Kidney (tissue), 13 donors: ENCODE measurements at regions not wholly inside any gene's neighbourhood (a gene's known extent, or its start where the extent isn't known, plus 50 kb on each side); places are given as distances from the start of the nearest gene placed in this dataset.

Experiments used
- DNase-seq, 5 donors: peaks; one replicate each; pipeline ENCODE4 v3.0.0-alpha.2; 2013 to 2020
- FAIRE-seq: peaks from 2 replicates; lab custom pipeline; 2012; peaks lifted over from hg19 to GRCh38; lab: Jason Lieb, UNC
- H3K27ac ChIP-seq, 2 donors: one replicate each; pipeline ENCODE4 v1.7.0; 2013; ENCODE audit warnings: low read depth in 2 of 2, low read length in 2 of 2, inconsistent platforms in 1 of 2
- H3K27me3 ChIP-seq: one replicate; pipeline ENCODE4 v1.7.1; 2013; ENCODE audit warnings: low read length, inconsistent platforms; ENCODE audit not compliant: control insufficient read depth, insufficient read depth
- H3K36me3 ChIP-seq, 3 donors: one replicate each; pipeline versions ENCODE4 v1.7.0 to v1.7.1; 2013; ENCODE audit warnings: low read length in 3 of 3, control low read depth in 1 of 3, inconsistent platforms in 1 of 3; ENCODE audit not compliant: insufficient read depth in 3 of 3, control insufficient read depth in 2 of 3
- H3K4me1 ChIP-seq, 3 donors: one replicate each; pipeline versions ENCODE4 v1.7.0 to v1.7.1; 2013; ENCODE audit warnings: low read length in 3 of 3, inconsistent platforms in 1 of 3, low read depth in 1 of 3; ENCODE audit not compliant: control insufficient read depth in 2 of 3, insufficient read depth in 2 of 3
- H3K4me3 ChIP-seq, 3 donors: one replicate each; pipeline versions ENCODE4 v1.7.0 to v1.8.1; 2013; ENCODE audit warnings: low read length in 3 of 3, control low read depth in 1 of 3, inconsistent platforms in 1 of 3
- H3K9ac ChIP-seq, 3 donors: one replicate each; pipeline versions ENCODE4 v1.7.0 to v1.7.1; 2013; ENCODE audit warnings: low read length in 3 of 3, control low read depth in 1 of 3, inconsistent platforms in 1 of 3
- H3K9me3 ChIP-seq, 3 donors: one replicate each; pipeline versions ENCODE4 v1.7.0 to v1.7.1; 2013; ENCODE audit warnings: low read length in 3 of 3, control low read depth in 1 of 3, inconsistent platforms in 1 of 3; ENCODE audit not compliant: control insufficient read depth in 2 of 3, insufficient read depth in 1 of 3
- intact Hi-C: fragments of 100-400 bp; cut with DNase I; formaldehyde crosslinking; loops from one replicate; pipeline ENCODE4 v1.11.1; 2022
- TF ChIP-seq, protein P1 (sequence below): IDR thresholded peaks from 3 replicates; pipeline ENCODE4 v1.5.1; 2012; ENCODE audit warnings: mild to moderate bottlenecking, moderate library complexity, borderline replicate concordance; ENCODE audit not compliant: insufficient read depth; ENCODE audit errors: extremely low read depth
- donor health status: control.
- donor health status: control.
- donor health status: control.
- donor health status: control.
- donor health status: control.
- donor health status: DM: yes; HTN: yes; CAD: no.
- donor health status: Normal renal cell carcinoma (clear cell type).

DNA sequence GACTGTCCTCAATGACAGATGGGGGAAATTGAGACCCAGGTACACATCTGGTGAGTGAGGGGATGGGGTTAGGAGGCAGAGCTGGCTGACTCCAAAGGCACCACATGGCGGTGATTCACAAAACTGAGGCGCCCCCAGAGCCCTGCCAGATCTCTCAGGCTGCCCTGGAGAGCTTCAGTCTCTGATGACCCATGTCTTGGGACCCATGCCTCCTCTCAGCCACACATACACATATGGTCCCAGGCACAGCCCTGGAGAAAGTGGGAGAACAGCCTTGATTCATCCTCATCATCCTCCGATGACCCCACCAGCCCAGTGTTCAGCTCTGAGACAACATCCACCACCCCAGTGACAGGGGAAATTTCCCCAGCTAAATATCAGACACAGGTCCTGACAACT is 426.0 kb downstream of the RPS24 start:
- DNase-seq = peak in 1 of 5 donors; percentile 16
- no peaks in the 10 kb centered on the region for H3K36me3 ChIP-seq
- H3K27me3 ChIP-seq = no peaks in the 10 kb centered on the region
- no peak overlapping the region for H3K4me3 ChIP-seq
- intact Hi-C loops = no loop called here
- H3K4me1 ChIP-seq = no peaks in the 10 kb centered on the region
- TF ChIP-seq, protein P1, sequence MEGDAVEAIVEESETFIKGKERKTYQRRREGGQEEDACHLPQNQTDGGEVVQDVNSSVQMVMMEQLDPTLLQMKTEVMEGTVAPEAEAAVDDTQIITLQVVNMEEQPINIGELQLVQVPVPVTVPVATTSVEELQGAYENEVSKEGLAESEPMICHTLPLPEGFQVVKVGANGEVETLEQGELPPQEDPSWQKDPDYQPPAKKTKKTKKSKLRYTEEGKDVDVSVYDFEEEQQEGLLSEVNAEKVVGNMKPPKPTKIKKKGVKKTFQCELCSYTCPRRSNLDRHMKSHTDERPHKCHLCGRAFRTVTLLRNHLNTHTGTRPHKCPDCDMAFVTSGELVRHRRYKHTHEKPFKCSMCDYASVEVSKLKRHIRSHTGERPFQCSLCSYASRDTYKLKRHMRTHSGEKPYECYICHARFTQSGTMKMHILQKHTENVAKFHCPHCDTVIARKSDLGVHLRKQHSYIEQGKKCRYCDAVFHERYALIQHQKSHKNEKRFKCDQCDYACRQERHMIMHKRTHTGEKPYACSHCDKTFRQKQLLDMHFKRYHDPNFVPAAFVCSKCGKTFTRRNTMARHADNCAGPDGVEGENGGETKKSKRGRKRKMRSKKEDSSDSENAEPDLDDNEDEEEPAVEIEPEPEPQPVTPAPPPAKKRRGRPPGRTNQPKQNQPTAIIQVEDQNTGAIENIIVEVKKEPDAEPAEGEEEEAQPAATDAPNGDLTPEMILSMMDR = no peak
- H3K9me3 ChIP-seq = no peaks in the 10 kb centered on the region
- H3K9ac ChIP-seq = no peak overlapping the region
- no peak for FAIRE-seq
- no peak overlapping the region for H3K27ac ChIP-seq

DNA sequence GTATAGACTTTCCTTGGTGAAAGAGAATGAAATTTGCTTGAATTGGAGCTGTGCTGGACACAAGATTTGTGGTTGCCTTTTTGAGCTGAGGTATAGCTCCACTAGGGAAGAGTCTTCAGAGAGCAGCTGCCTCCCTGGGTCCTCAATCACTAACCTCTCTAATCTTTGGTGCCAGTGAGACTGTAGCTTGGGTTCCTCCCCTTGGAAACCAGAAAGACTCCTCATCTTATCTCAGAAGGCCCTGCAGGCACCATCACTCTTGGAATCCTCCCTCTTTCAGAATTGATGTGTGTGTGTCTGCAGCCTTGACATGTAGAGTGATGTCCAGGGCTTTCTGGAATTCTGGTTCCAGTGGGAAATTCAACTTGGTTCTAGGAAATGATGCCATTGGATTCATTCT is 426.5 kb downstream of the RPS24 start:
- intact Hi-C loops = no loop called here
- Histone ChIP-seq H3K4me1 (no peaks in the 10 kb centered on the region), H3K9ac (no peak overlapping the region), H3K36me3 (no peaks in the 10 kb centered on the region), H3K27ac (no peak overlapping the region), H3K4me3 (no peak overlapping the region), H3K9me3 (no peaks in the 10 kb centered on the region), H3K27me3 (no peaks in the 10 kb centered on the region)
- FAIRE-seq = no peak
- no peak for DNase-seq
- TF ChIP-seq, protein P1 = no peak

DNA sequence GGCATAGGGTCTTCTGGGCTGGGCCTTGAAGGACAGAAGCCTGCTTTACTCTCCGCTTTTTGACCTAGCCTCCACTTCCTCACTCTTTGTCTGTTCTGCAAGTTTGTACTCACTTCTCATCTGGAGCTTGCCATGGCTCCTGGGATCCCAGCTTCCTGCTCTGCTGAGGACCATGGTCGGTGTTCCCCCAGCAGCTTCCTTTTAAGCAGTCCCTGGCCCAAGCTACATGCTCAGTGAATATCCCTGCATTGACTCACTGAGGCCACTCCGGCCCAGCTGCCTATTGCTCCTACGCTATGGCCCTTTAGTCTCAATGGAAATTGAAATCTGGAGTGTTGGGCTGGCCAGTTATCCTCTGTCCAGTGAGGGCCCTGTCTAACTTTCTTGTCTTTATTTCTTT is 427.7 kb downstream of the RPS24 start:
- intact Hi-C loops = no loop called here
- no peak for FAIRE-seq
- TF ChIP-seq, protein P1 = no peak
- peaks cover 0 to 4% (median 0%) of the 10 kb centered on the region in 3 donors for H3K4me1 ChIP-seq
- peak in 2 of 5 donors; percentile 3 to 23 for DNase-seq
- H3K36me3 ChIP-seq = no peaks in the 10 kb centered on the region
- H3K27ac ChIP-seq = no peak overlapping the region
- no peaks in the 10 kb centered on the region for H3K27me3 ChIP-seq
- no peaks in the 10 kb centered on the region for H3K9me3 ChIP-seq
- H3K4me3 ChIP-seq = no peak overlapping the region
- no peak overlapping the region for H3K9ac ChIP-seq

DNA sequence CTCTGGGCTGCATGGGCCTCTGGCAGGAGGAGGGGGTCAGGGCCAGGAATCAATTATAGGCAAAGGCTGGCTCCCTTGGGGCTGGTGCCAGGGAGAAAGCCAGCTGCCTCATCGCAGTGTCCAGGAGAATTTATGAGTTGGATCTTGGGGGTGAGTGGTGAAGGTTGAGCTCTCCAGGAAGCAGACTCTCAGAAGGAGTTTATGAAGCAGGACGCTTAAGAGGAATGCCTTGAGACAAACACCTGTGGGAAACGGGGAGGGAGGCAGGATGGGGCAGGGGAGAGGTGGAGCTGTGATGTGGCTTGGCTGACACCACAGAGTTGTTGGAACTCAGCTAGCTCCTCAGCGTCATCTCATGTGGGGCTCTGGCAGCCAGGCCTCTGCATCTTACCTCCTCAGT is 428.5 kb downstream of the RPS24 start:
- FAIRE-seq (no peak), DNase-seq (peak in 4 of 5 donors; percentile 66 to 87 (median 81))
- H3K9me3 ChIP-seq = no peaks in the 10 kb centered on the region
- intact Hi-C loops = no loop called here
- no peak overlapping the region for H3K4me3 ChIP-seq
- no peaks in the 10 kb centered on the region for H3K36me3 ChIP-seq
- no peak overlapping the region for H3K27ac ChIP-seq
- H3K4me1 ChIP-seq = peaks cover 0 to 4% (median 0%) of the 10 kb centered on the region in 3 donors
- no peaks in the 10 kb centered on the region for H3K27me3 ChIP-seq
- H3K9ac ChIP-seq = no peak overlapping the region
- TF ChIP-seq, protein P1 = no peak
